BE2C (cell line): ENCODE measurements at regions not wholly inside any gene's neighbourhood (a gene's known extent, or its start where the extent isn't known, plus 50 kb on each side); places are given as distances from the start of the nearest gene placed in this dataset.

Source experiments
- DNase-seq: peaks from one replicate; pipeline ENCODE4 v3.0.0-alpha.2; 2020
- H3K27me3 ChIP-seq: fragments of 250-450 bp; sonication (Bioruptor Pico); 2 replicates; pipeline ENCODE4 v1.5.1; 2020; ENCODE audit warnings: mild to moderate bottlenecking
- H3K36me3 ChIP-seq: fragments of 250-450 bp; sonication (Bioruptor Pico); 2 replicates; pipeline ENCODE4 v1.5.1; 2020; ENCODE audit warnings: mild to moderate bottlenecking
- H3K4me1 ChIP-seq: fragments of 250-450 bp; sonication (Bioruptor Pico); 2 replicates; pipeline ENCODE4 v1.5.1; 2020
- H3K4me3 ChIP-seq: 2 replicates; pipeline ENCODE4 v1.5.1; 2011; ENCODE audit warnings: low read depth, low read length
- H3K9me3 ChIP-seq: fragments of 250-450 bp; sonication (Bioruptor Pico); 2 replicates; pipeline ENCODE4 v1.5.1; 2020
- CTCF ChIP-seq: IDR thresholded peaks from 2 replicates; pipeline ENCODE4 v1.5.1; 2012; ENCODE audit warnings: mild to moderate bottlenecking, low read depth, low read length

GRCh38 chr7:128161466-128162125 lies 79.5 kb upstream of the LEP start:
- no peaks in the 10 kb centered on the region for H3K9me3 ChIP-seq
- no peaks in the 10 kb centered on the region for H3K36me3 ChIP-seq
- H3K4me1 ChIP-seq, result no peaks in the 10 kb centered on the region
- H3K4me3 ChIP-seq, result no peak overlapping the region
- peaks cover 10% of the 10 kb centered on the region for H3K27me3 ChIP-seq
- no peak for DNase-seq
- TF ChIP-seq CTCF, result no peak

GRCh38 chr7:128162666-128163065 lies 78.4 kb upstream of the LEP start:
- Histone ChIP-seq H3K36me3 (no peaks in the 10 kb centered on the region), H3K27me3 (peaks cover 19% of the 10 kb centered on the region)
- no peak for DNase-seq

GRCh38 chr7:128163473-128163872 lies 77.6 kb upstream of the LEP start:
- Histone ChIP-seq H3K9me3 (no peaks in the 10 kb centered on the region), H3K4me3 (no peak overlapping the region), H3K27me3 (peaks cover 27% of the 10 kb centered on the region), H3K36me3 (no peaks in the 10 kb centered on the region), H3K4me1 (no peaks in the 10 kb centered on the region)
- no peak for DNase-seq
- no peak for TF ChIP-seq CTCF

More at GRCh38 chr7:128162666-128163065, 78.4 kb upstream of the LEP start:
- no peak overlapping the region for H3K4me3 ChIP-seq
- no peaks in the 10 kb centered on the region for H3K4me1 ChIP-seq
- no peaks in the 10 kb centered on the region for H3K9me3 ChIP-seq
- no peak for TF ChIP-seq CTCF

GRCh38 chr7:128164061-128164954 lies 76.8 kb upstream of the LEP start:
- H3K9me3 ChIP-seq, result no peaks in the 10 kb centered on the region
- H3K27me3 ChIP-seq, result peaks cover 29% of the 10 kb centered on the region
- TF ChIP-seq CTCF, result no peak
- H3K36me3 ChIP-seq, result no peaks in the 10 kb centered on the region
- no peak for DNase-seq
- no peaks in the 10 kb centered on the region for H3K4me1 ChIP-seq
- no peak overlapping the region for H3K4me3 ChIP-seq

- Histone ChIP-seq H3K4me3 (no peak overlapping the region), H3K9me3 (no peaks in the 10 kb centered on the region), H3K4me1 (no peaks in the 10 kb centered on the region), H3K36me3 (no peaks in the 10 kb centered on the region), H3K27me3 (peaks cover 29% of the 10 kb centered on the region)
- no peak for DNase-seq
- no peak for TF ChIP-seq CTCF
Observed at GRCh38 chr7:128164955-128165670, 76.0 kb upstream of the LEP start.
